Mammary epithelial cell (primary cell): ENCODE measurements at regions not wholly inside any gene's neighbourhood (a gene's known extent, or its start where the extent isn't known, plus 50 kb on each side); places are given as distances from the start of the nearest gene placed in this dataset.

Source experiments
- CTCF ChIP-seq, 2 donors: IDR thresholded peaks in 1 of 2; conservative IDR thresholded peaks in 1 of 2; 2 replicates each; pipeline ENCODE4 v1.5.1; 2011 to 2012; ENCODE audit warnings: inconsistent platforms in 2 of 2, low read length in 2 of 2, mild to moderate bottlenecking in 2 of 2, control low read depth in 1 of 2, low read depth in 1 of 2; ENCODE audit not compliant: insufficient read depth in 1 of 2; ENCODE audit errors: extremely low read depth in 1 of 2
- EZH2 ChIP-seq: IDR thresholded peaks from 2 replicates; pipeline ENCODE4 v1.6.1; 2012; ENCODE audit warnings: low read length, inconsistent platforms, borderline replicate concordance

- TF ChIP-seq EZH2 (no peak), CTCF (conservative IDR thresholded peaks at IDR 0.05 in 1 of 2, IDR thresholded peaks at IDR 0.05 in 1 of 2; ENCODE audit: extremely low read depth in 1 of 2, insufficient read depth in 1 of 2, low read depth in 1 of 2, low read length in 2 of 2) (no peak)
Observed at GRCh38 chr4:180558427-180558826, 1684.8 kb upstream of the TENM3 start.
